ENCODE measurements at regions not wholly inside any gene's neighbourhood (a gene's known extent, or its start where the extent isn't known, plus 50 kb on each side); places are given as distances from the start of the nearest gene placed in this dataset.

- no peak for TF ChIP-seq CTCF (IDR thresholded peaks at IDR 0.05; ENCODE audit: insufficient read depth, low read length, severe bottlenecking)
- FAIRE-seq (no peak), DNase-seq (ENCODE audit: low read depth) (no peak)
Observed at GRCh38 chr12:88646824-88647223, 66.6 kb upstream of the KITLG start.

GRCh38 chr12:88645816-88646215 lies 65.5 kb upstream of the KITLG start:
- FAIRE-seq: no peak
- DNase-seq (ENCODE audit: low read depth): no peak
- no peak for TF ChIP-seq CTCF (IDR thresholded peaks at IDR 0.05; ENCODE audit: insufficient read depth, low read length, severe bottlenecking)
- Histone ChIP-seq H3K4me3 (ENCODE audit: low read depth, low read length) (no peak overlapping the region), H3K27me3 (ENCODE audit: control insufficient read depth, insufficient read depth, low read length) (no peaks in the 10 kb centered on the region), H3K36me3 (ENCODE audit: control insufficient read depth, insufficient read depth, low read length) (no peaks in the 10 kb centered on the region)

More at GRCh38 chr12:88646824-88647223, 66.6 kb upstream of the KITLG start:
- no peaks in the 10 kb centered on the region for H3K27me3 ChIP-seq (ENCODE audit: control insufficient read depth, insufficient read depth, low read length)
- no peaks in the 10 kb centered on the region for H3K36me3 ChIP-seq (ENCODE audit: control insufficient read depth, insufficient read depth, low read length)
- H3K4me3 ChIP-seq (ENCODE audit: low read depth, low read length): no peak overlapping the region

GRCh38 chr12:88644946-88645702 lies 64.9 kb upstream of the KITLG start:
- FAIRE-seq (no peak), DNase-seq (ENCODE audit: low read depth) (no peak)
- Histone ChIP-seq H3K27me3 (ENCODE audit: control insufficient read depth, insufficient read depth, low read length) (no peaks in the 10 kb centered on the region), H3K36me3 (ENCODE audit: control insufficient read depth, insufficient read depth, low read length) (no peaks in the 10 kb centered on the region), H3K4me3 (ENCODE audit: low read depth, low read length) (no peak overlapping the region)
- TF ChIP-seq CTCF (IDR thresholded peaks at IDR 0.05; ENCODE audit: insufficient read depth, low read length, severe bottlenecking): no peak

- FAIRE-seq: no peak
- H3K36me3 ChIP-seq (ENCODE audit: control insufficient read depth, insufficient read depth, low read length): no peaks in the 10 kb centered on the region
- DNase-seq (ENCODE audit: low read depth): no peak
- H3K27me3 ChIP-seq (ENCODE audit: control insufficient read depth, insufficient read depth, low read length): no peaks in the 10 kb centered on the region
- TF ChIP-seq CTCF (IDR thresholded peaks at IDR 0.05; ENCODE audit: insufficient read depth, low read length, severe bottlenecking): no peak
- no peak overlapping the region for H3K4me3 ChIP-seq (ENCODE audit: low read depth, low read length)
Observed at GRCh38 chr12:88643685-88644084, 63.4 kb upstream of the KITLG start.

GRCh38 chr12:88642675-88643431 lies 62.6 kb upstream of the KITLG start:
- no peak overlapping the region for H3K4me3 ChIP-seq (ENCODE audit: low read depth, low read length)
- DNase-seq (ENCODE audit: low read depth): no peak
- TF ChIP-seq CTCF (IDR thresholded peaks at IDR 0.05; ENCODE audit: insufficient read depth, low read length, severe bottlenecking): no peak
- FAIRE-seq: no peak
- no peaks in the 10 kb centered on the region for H3K27me3 ChIP-seq (ENCODE audit: control insufficient read depth, insufficient read depth, low read length)
- H3K36me3 ChIP-seq (ENCODE audit: control insufficient read depth, insufficient read depth, low read length): no peaks in the 10 kb centered on the region
